ENCODE measurements at regions not wholly inside any gene's neighbourhood (a gene's known extent, or its start where the extent isn't known, plus 50 kb on each side); places are given as distances from the start of the nearest gene placed in this dataset.

- ChIA-PET POLR2A (no interaction called here), RAD21 (ENCODE audit: unreplicated experiment) (no interaction called here), SMC1A (ENCODE audit: uncharacterized antibody, unreplicated experiment) (no interaction called here)
These were observed 355.9 kb upstream of the RAG2 start for GRCh38 chr11:36953976-36954375.

More at GRCh38 chr11:36953976-36954375, 355.9 kb upstream of the RAG2 start:
- no peak overlapping the region for H2AFZ ChIP-seq (ENCODE audit: control insufficient read depth, low read depth, low read length)
- in situ Hi-C loops (cut with MboI), result loop anchor here (5.0 kb wide), 1 partner anchor 52 kb away; no protein-coding TSS in a partner anchor
- TF ChIP-seq SUZ12 (IDR thresholded peaks at IDR 0.05; ENCODE audit: unreplicated experiment) (no peak), HDAC6 (IDR thresholded peaks at IDR 0.05; ENCODE audit: unreplicated experiment) (no peak), CEBPZ (IDR thresholded peaks at IDR 0.05; ENCODE audit: low read depth, low read length) (no peak), E2F4 (IDR thresholded peaks at IDR 0.05; ENCODE audit: low read depth, low read length) (no peak), ZNF274 (IDR thresholded peaks at IDR 0.05; ENCODE audit: insufficient read depth, insufficient read length) (no peak), NFIC (IDR thresholded peaks at IDR 0.05; ENCODE audit: low read depth, low read length) (no peak), EZH2 (IDR thresholded peaks at IDR 0.05; ENCODE audit: borderline replicate concordance, control insufficient read depth, low read depth, low read length) (no peak), RAD51 (IDR thresholded peaks at IDR 0.05) (no peak), IKZF1 (conservative IDR thresholded peaks at IDR 0.05) (no peak), FOXM1 (IDR thresholded peaks at IDR 0.05; ENCODE audit: low read depth, low read length) (no peak), JUNB (IDR thresholded peaks at IDR 0.05) (no peak), SREBF2 (IDR thresholded peaks at IDR 0.05; ENCODE audit: low read length) (no peak), MEF2B (IDR thresholded peaks at IDR 0.05; ENCODE audit: partially characterized antibody, poor library complexity, severe bottlenecking) (no peak)
- H4K20me1 ChIP-seq (ENCODE audit: control insufficient read depth, insufficient read depth), result no peaks in the 10 kb centered on the region
- BruUV-seq (replicated peaks), result no TSS peak
- H3K27ac ChIP-seq (ENCODE audit: control insufficient read depth, insufficient read depth), result no peak overlapping the region
- no peaks in the 10 kb centered on the region for H3K27me3 ChIP-seq (replicated peaks in 1 of 2; ENCODE audit: control insufficient read depth in 2 of 2, insufficient read depth in 2 of 2, low read length in 1 of 2)
- CTCF ChIA-PET, result no interaction called here
- no peaks in the 10 kb centered on the region for H3K4me1 ChIP-seq (ENCODE audit: control insufficient read depth, insufficient read depth, low read length)
- H3K4me2 ChIP-seq (ENCODE audit: control insufficient read depth, insufficient read depth), result no peak overlapping the region
- no peaks in the 10 kb centered on the region for H3K36me3 ChIP-seq (ENCODE audit: control insufficient read depth in 2 of 2, insufficient read depth in 2 of 2, low read length in 1 of 2)
- no peak overlapping the region for H3K4me3 ChIP-seq
- DNase-seq (ENCODE audit: low read depth, low spot score), result no peak
- H3K9me3 ChIP-seq (replicated peaks; ENCODE audit: control insufficient read depth, insufficient read depth, low read length), result no peaks in the 10 kb centered on the region
- intact Hi-C loops (cut with micrococcal nuclease; ENCODE audit: unreplicated experiment), result no loop called here
- ATAC-seq, result no peak
- FAIRE-seq, result no peak
- no peaks in the 10 kb centered on the region for H3K79me2 ChIP-seq (ENCODE audit: control insufficient read depth, insufficient read depth, low read length)
- no peak overlapping the region for H3K9ac ChIP-seq (ENCODE audit: control insufficient read depth, insufficient read depth, low read length)

Data from GM12878 (cell line).